ENCODE measurements at regions not wholly inside any gene's neighbourhood (a gene's known extent, or its start where the extent isn't known, plus 50 kb on each side); places are given as distances from the start of the nearest gene placed in this dataset.
"Not testable (repeated sequence)": the region's sequence is repeated elsewhere in the genome, so short reads cannot be mapped to it uniquely, and the experiment has no call there.

GRCh38 chrX:63013549-63013948 lies 337.6 kb downstream of the SPIN4 start:
- no peak for DNase-seq
- in situ Hi-C loops (cut with MboI; ENCODE audit: low pct_unique_long_range_greater_than_20kb, low sequenced_read_pairs), result no loop called here

DNA sequence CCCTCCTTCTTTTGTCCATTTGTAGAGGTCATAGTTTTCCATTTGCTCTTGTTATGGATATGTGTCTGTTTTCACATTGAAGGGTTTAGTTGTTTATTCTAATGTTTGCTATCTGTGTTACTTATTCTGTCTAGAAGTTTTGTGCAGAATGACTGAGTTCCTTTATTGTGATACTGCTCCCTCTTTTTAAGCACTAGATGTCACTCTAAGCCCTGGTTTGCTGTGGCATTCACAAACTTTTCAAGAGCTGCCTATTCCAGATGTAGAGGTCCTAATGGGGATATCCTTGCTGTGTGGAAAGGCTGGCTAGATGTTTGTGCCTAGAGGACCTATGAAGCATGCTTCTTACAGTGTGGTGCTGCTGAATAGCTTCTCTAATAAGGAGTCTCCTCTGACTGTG lies 338.6 kb downstream of the SPIN4 start:
- in situ Hi-C loops (cut with MboI; ENCODE audit: low pct_unique_long_range_greater_than_20kb, low sequenced_read_pairs), result no loop called here
- DNase-seq, result peak; percentile 19

DNA sequence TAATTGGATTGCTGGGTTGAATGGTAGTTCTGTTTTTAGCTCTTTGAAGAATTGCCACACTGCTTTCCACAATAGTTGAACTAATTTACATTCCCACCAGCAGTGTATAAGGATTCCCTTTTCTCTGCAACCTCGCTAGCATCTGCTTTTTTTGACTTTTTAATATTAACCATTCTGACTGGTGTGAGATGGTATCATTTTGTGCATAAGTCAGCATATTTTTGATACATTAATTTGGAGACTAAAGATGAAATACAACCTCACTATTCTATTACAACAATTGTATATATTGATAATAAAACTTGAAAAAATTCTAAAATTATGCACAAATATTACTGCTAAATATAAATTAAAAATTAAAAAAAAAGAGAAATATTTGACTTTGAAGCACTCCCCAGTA lies 350.9 kb downstream of the SPIN4 start:
- DNase-seq; in situ Hi-C loops (cut with MboI; ENCODE audit: low pct_unique_long_range_greater_than_20kb, low sequenced_read_pairs): not testable (repeated sequence)
